GM13977 (cell line): ENCODE measurements at regions not wholly inside any gene's neighbourhood (a gene's known extent, or its start where the extent isn't known, plus 50 kb on each side); places are given as distances from the start of the nearest gene placed in this dataset.
"Not testable (repeated sequence)": the region's sequence is repeated elsewhere in the genome, so short reads cannot be mapped to it uniquely, and the experiment has no call there.

ENCODE experiments used
- DNase-seq: peaks from one replicate; pipeline ENCODE4 v3.0.0; 2012; ENCODE audit warnings: low spot score
- CTCF ChIP-seq: IDR thresholded peaks from 2 replicates; pipeline ENCODE4 v1.5.1; 2012; ENCODE audit warnings: mild to moderate bottlenecking, control low read depth; ENCODE audit not compliant: insufficient read depth; ENCODE audit errors: extremely low read depth, missing control alignments
- in situ Hi-C: fragments of 300-500 bp; cut with MboI; formaldehyde crosslinking; loops from one replicate; pipeline ENCODE4 v1.12.0; 2022; ENCODE audit warnings: low sequenced_read_pairs, low pct_unique_long_range_greater_than_20kb, mixed read lengths, inconsistent platforms; ENCODE audit not compliant: unreplicated experiment

- in situ Hi-C loops = no loop called here
- no peak for TF ChIP-seq CTCF
- DNase-seq = no peak
These were observed 61.7 kb upstream of the CCNY start for GRCh38 chr10:35274498-35275060.

GRCh38 chr10:35276889-35277288 lies 59.4 kb upstream of the CCNY start:
- in situ Hi-C loops = no loop called here
- no peak for DNase-seq
- no peak for TF ChIP-seq CTCF

- DNase-seq, in situ Hi-C loops: not testable (repeated sequence)
These were observed 56.1 kb upstream of the CCNY start for GRCh38 chr10:35280246-35280645.
